Parathyroid adenoma (tissue), 2 donors: ENCODE measurements at regions not wholly inside any gene's neighbourhood (a gene's known extent, or its start where the extent isn't known, plus 50 kb on each side); places are given as distances from the start of the nearest gene placed in this dataset.

Source experiments
- H2AFZ ChIP-seq: fragments of 300-600 bp; sonication (generic); one replicate; pipeline ENCODE4 v1.7.0; 2017; ENCODE audit warnings: antibody characterized with exemption, mild to moderate bottlenecking
- H3K27ac ChIP-seq: fragments of 300-600 bp; sonication (generic); one replicate; pipeline ENCODE4 v1.7.0; 2017
- H3K27me3 ChIP-seq: fragments of 300-600 bp; sonication (generic); one replicate; pipeline ENCODE4 v1.7.0; 2017; ENCODE audit warnings: low read length; ENCODE audit not compliant: control insufficient read depth, insufficient read depth
- H3K36me3 ChIP-seq: fragments of 300-600 bp; sonication (generic); one replicate; pipeline ENCODE4 v1.7.0; 2017; ENCODE audit warnings: low read length; ENCODE audit not compliant: control insufficient read depth, insufficient read depth
- H3K4me1 ChIP-seq: fragments of 300-600 bp; sonication (generic); one replicate; pipeline ENCODE4 v1.7.0; 2017; ENCODE audit warnings: control low read depth
- H3K4me2 ChIP-seq: fragments of 300-600 bp; sonication (generic); one replicate; pipeline ENCODE4 v1.7.0; 2017; ENCODE audit warnings: low read length
- H3K4me3 ChIP-seq: fragments of 300-600 bp; sonication (generic); one replicate; pipeline ENCODE4 v1.7.0; 2017; ENCODE audit warnings: low read depth, low read length
- H3K79me2 ChIP-seq: fragments of 300-600 bp; sonication (generic); one replicate; pipeline ENCODE4 v1.7.0; 2017; ENCODE audit warnings: control low read depth
- H3K9ac ChIP-seq: fragments of 300-600 bp; sonication (generic); one replicate; pipeline ENCODE4 v1.7.0; 2017; ENCODE audit warnings: mild to moderate bottlenecking
- H3K9me3 ChIP-seq: fragments of 300-600 bp; sonication (generic); one replicate; pipeline ENCODE4 v1.7.0; 2017; ENCODE audit warnings: low read length; ENCODE audit not compliant: control insufficient read depth
- TF ChIP-seq, protein P1 (sequence below): fragments of 300-600 bp; sonication (generic); IDR thresholded peaks from one replicate; pipeline ENCODE4 v1.7.0; 2017; ENCODE audit warnings: antibody characterized with exemption, mild to moderate bottlenecking
- donor health status: primary hyperparathyroidism.

DNA sequence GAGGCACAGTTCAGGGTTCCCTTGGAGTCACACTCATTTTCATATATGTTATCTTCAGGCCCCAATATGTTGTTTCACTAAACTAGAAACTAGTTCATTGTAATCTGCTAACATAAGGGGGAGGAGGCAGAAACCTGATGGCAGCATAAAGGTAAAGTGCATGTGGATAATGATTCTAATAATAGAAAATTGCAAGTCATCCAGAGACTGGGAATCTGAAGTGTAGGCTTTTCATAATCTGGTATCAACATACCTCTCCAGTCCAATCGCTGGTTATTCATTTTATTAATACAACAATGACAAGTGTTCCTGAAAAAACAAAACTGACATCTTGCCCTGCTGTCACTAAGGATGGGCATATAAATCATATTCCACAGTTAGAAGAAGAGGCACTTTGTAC is 326.3 kb upstream of the ZNF804A start:
- Histone ChIP-seq H3K9me3 (no peaks in the 10 kb centered on the region), H3K27me3 (no peaks in the 10 kb centered on the region), H3K4me2 (no peak overlapping the region), H3K4me3 (no peak overlapping the region), H2AFZ (no peak overlapping the region), H3K27ac (no peak overlapping the region), H3K36me3 (no peaks in the 10 kb centered on the region), H3K79me2 (no peaks in the 10 kb centered on the region), H3K4me1 (no peaks in the 10 kb centered on the region), H3K9ac (no peak overlapping the region)
- TF ChIP-seq, protein P1, sequence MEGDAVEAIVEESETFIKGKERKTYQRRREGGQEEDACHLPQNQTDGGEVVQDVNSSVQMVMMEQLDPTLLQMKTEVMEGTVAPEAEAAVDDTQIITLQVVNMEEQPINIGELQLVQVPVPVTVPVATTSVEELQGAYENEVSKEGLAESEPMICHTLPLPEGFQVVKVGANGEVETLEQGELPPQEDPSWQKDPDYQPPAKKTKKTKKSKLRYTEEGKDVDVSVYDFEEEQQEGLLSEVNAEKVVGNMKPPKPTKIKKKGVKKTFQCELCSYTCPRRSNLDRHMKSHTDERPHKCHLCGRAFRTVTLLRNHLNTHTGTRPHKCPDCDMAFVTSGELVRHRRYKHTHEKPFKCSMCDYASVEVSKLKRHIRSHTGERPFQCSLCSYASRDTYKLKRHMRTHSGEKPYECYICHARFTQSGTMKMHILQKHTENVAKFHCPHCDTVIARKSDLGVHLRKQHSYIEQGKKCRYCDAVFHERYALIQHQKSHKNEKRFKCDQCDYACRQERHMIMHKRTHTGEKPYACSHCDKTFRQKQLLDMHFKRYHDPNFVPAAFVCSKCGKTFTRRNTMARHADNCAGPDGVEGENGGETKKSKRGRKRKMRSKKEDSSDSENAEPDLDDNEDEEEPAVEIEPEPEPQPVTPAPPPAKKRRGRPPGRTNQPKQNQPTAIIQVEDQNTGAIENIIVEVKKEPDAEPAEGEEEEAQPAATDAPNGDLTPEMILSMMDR: no peak

DNA sequence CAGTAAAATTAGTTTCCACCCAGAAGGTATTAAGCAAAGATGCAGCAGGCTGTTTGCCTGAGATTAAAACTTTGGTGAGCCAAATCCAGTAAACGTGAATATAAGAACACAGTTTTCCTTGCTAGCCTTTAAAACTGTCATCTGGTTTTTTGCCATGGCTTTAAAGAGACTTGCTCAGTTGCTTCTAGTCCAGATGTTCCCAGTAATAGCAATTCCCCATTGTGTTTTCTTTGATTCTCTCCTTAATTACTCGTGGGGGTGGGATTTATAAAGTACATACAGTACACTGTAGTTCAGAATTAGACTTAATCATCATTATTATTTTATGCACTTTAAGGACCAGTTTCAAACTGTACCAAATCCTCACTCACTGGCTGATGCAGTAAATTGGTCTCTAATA is 303.5 kb upstream of the ZNF804A start:
- Histone ChIP-seq H3K27me3 (no peaks in the 10 kb centered on the region), H3K9ac (no peak overlapping the region), H3K4me1 (no peaks in the 10 kb centered on the region)

DNA sequence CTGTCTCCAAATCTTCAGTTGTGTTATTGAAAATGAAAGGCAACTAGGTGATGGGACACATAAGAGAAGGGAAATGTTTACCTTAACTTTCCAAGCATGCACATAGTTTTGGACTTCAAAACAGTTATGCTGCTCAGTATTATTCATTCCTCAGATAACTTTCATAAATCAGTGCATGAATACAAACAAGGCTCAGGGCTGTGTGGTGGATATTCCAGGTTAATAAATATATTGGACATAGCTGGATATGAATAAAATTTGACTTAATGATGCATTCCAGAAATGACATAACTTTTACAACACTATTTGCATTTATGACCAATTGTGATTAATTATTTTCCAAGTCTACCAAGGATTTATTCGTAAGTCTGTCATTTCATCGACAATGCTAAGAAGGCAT is 301.2 kb upstream of the ZNF804A start:
- H3K9ac ChIP-seq: no peak overlapping the region
- no peak overlapping the region for H2AFZ ChIP-seq
- no peaks in the 10 kb centered on the region for H3K79me2 ChIP-seq
- TF ChIP-seq, protein P1: no peak
- H3K4me3 ChIP-seq: no peak overlapping the region
- H3K9me3 ChIP-seq: no peaks in the 10 kb centered on the region
- H3K27ac ChIP-seq: no peak overlapping the region
- H3K4me2 ChIP-seq: no peak overlapping the region
- H3K4me1 ChIP-seq: no peaks in the 10 kb centered on the region
- H3K36me3 ChIP-seq: no peaks in the 10 kb centered on the region
- H3K27me3 ChIP-seq: no peaks in the 10 kb centered on the region

More for the DNA sequence above, 303.5 kb upstream of the ZNF804A start:
- H3K27ac ChIP-seq: no peak overlapping the region
- no peaks in the 10 kb centered on the region for H3K9me3 ChIP-seq
- H3K79me2 ChIP-seq: no peaks in the 10 kb centered on the region
- H3K36me3 ChIP-seq: no peaks in the 10 kb centered on the region
- no peak overlapping the region for H2AFZ ChIP-seq
- H3K4me2 ChIP-seq: no peak overlapping the region
- TF ChIP-seq, protein P1: no peak
- H3K4me3 ChIP-seq: no peak overlapping the region

DNA sequence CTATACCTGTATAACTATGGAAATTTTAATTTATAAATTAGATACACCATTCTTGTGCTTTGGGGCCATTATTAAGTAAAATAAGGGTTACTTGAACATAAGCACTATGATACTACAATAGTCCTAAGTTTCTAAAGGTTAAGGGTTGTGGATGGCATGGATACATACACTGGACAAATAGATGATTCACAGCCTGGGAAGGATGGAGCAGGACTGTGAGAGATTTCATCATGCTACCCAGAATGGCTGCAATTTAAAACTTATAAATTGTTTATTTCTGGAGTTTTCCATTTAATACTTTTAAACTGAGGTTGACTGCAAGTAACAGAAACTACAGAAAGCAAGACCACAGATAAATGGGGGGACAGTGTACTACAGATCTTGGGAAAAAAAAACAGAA is 295.8 kb upstream of the ZNF804A start:
- no peaks in the 10 kb centered on the region for H3K9me3 ChIP-seq
- H3K4me3 ChIP-seq: no peak overlapping the region
- no peak overlapping the region for H3K4me2 ChIP-seq
- H3K27ac ChIP-seq: no peak overlapping the region
- TF ChIP-seq, protein P1: no peak
- H2AFZ ChIP-seq: no peak overlapping the region
- no peaks in the 10 kb centered on the region for H3K4me1 ChIP-seq
- H3K9ac ChIP-seq: no peak overlapping the region
- no peaks in the 10 kb centered on the region for H3K36me3 ChIP-seq
- H3K79me2 ChIP-seq: no peaks in the 10 kb centered on the region
- H3K27me3 ChIP-seq: no peaks in the 10 kb centered on the region

DNA sequence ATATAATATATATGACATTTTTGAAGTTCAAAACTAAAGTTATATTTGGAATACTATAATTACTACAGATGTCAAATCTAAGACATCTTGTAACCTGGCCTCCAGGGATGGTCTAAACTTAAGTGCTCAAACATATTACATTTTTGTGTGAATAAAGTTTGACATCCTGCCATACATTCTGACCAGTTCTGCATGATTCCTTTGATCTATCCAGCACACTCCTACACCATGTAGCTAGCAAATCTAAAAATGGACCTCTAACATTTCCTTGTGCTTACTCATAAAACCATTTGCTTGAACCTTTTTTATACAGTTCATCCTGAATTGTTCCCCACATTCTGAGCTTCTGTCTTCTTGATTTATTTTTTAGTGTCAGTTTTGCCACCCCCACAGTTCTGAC is 294.3 kb upstream of the ZNF804A start:
- Histone ChIP-seq H3K27me3 (no peaks in the 10 kb centered on the region), H3K4me2 (no peak overlapping the region), H2AFZ (no peak overlapping the region), H3K9me3 (no peaks in the 10 kb centered on the region), H3K4me1 (no peaks in the 10 kb centered on the region), H3K4me3 (no peak overlapping the region), H3K36me3 (no peaks in the 10 kb centered on the region), H3K79me2 (no peaks in the 10 kb centered on the region), H3K27ac (no peak overlapping the region), H3K9ac (no peak overlapping the region)
- TF ChIP-seq, protein P1: no peak
